ENCODE measurements at regions not wholly inside any gene's neighbourhood (a gene's known extent, or its start where the extent isn't known, plus 50 kb on each side); places are given as distances from the start of the nearest gene placed in this dataset.
A peak's percentile ranks its signal among the peaks of the same experiment; 100 is the strongest.
"Not testable (repeated sequence)": the region's sequence is repeated elsewhere in the genome, so short reads cannot be mapped to it uniquely, and the experiment has no call there.

GRCh38 chr10:20659225-20659624, 237.9 kb downstream of the NEBL start:
- ATAC-seq (no peak), DNase-seq (no peak)
- intact Hi-C loops (cut with micrococcal nuclease), result no loop called here

- ATAC-seq (no peak), DNase-seq (no peak)
- intact Hi-C loops (cut with micrococcal nuclease), result no loop called here
Measured at GRCh38 chr10:20658158-20658557, 239.0 kb downstream of the NEBL start.

- DNase-seq, result no peak
- no peak for ATAC-seq
- intact Hi-C loops (cut with micrococcal nuclease), result no loop called here
Measured at GRCh38 chr10:20656886-20657285, 240.2 kb downstream of the NEBL start.

- DNase-seq; intact Hi-C loops (cut with micrococcal nuclease); ATAC-seq: not testable (repeated sequence)
Measured at GRCh38 chr10:20652424-20652823, 244.7 kb downstream of the NEBL start.

GRCh38 chr10:20648263-20648874, 248.7 kb downstream of the NEBL start:
- ATAC-seq, result no peak
- intact Hi-C loops (cut with micrococcal nuclease), result no loop called here
- no peak for DNase-seq

- ATAC-seq (no peak), DNase-seq (no peak)
- intact Hi-C loops (cut with micrococcal nuclease), result no loop called here
Measured at GRCh38 chr10:20647756-20648155, 249.4 kb downstream of the NEBL start.

GRCh38 chr10:20644421-20644820, 252.7 kb downstream of the NEBL start:
- DNase-seq (no peak), ATAC-seq (no peak)
- intact Hi-C loops (cut with micrococcal nuclease), result no loop called here

GRCh38 chr10:20641605-20642004, 255.5 kb downstream of the NEBL start:
- peak; percentile 70 for ATAC-seq
- DNase-seq, result no peak

GRCh38 chr10:20635570-20635969, 261.5 kb downstream of the NEBL start:
- intact Hi-C loops (cut with micrococcal nuclease), result no loop called here
- ATAC-seq, result no peak
- DNase-seq, result no peak

More at GRCh38 chr10:20641605-20642004, 255.5 kb downstream of the NEBL start:
- intact Hi-C loops (cut with micrococcal nuclease), result no loop called here

GRCh38 chr10:20634839-20635238, 262.3 kb downstream of the NEBL start:
- DNase-seq (no peak), ATAC-seq (no peak)
- intact Hi-C loops (cut with micrococcal nuclease), result no loop called here

GRCh38 chr10:20633714-20634113, 263.4 kb downstream of the NEBL start:
- ATAC-seq, result no peak
- DNase-seq, result no peak
- intact Hi-C loops (cut with micrococcal nuclease), result no loop called here

- intact Hi-C loops (cut with micrococcal nuclease), result no loop called here
Measured at GRCh38 chr10:20632696-20633095, 264.4 kb downstream of the NEBL start.

GRCh38 chr10:20631229-20631628, 265.9 kb downstream of the NEBL start:
- intact Hi-C loops (cut with micrococcal nuclease), result no loop called here
- no peak for ATAC-seq
- no peak for DNase-seq

More at GRCh38 chr10:20632696-20633095, 264.4 kb downstream of the NEBL start:
- no peak for ATAC-seq
- no peak for DNase-seq

- no peak for DNase-seq
- intact Hi-C loops (cut with micrococcal nuclease), result no loop called here
- ATAC-seq, result no peak
Measured at GRCh38 chr10:20630092-20630643, 266.9 kb downstream of the NEBL start.

- ATAC-seq, result no peak
- intact Hi-C loops (cut with micrococcal nuclease), result no loop called here
- no peak for DNase-seq
Measured at GRCh38 chr10:20627946-20628507, 269.1 kb downstream of the NEBL start.

- intact Hi-C loops (cut with micrococcal nuclease), result no loop called here
- DNase-seq (no peak), ATAC-seq (no peak)
Measured at GRCh38 chr10:20627087-20627486, 270.0 kb downstream of the NEBL start.

GRCh38 chr10:20625868-20626267, 271.2 kb downstream of the NEBL start:
- no peak for DNase-seq
- intact Hi-C loops (cut with micrococcal nuclease), result no loop called here
- no peak for ATAC-seq

GRCh38 chr10:20624642-20625041, 272.5 kb downstream of the NEBL start:
- intact Hi-C loops (cut with micrococcal nuclease), result no loop called here
- ATAC-seq, result peak; percentile 75
- no peak for DNase-seq

GRCh38 chr10:20623546-20623945, 273.6 kb downstream of the NEBL start:
- DNase-seq (no peak), ATAC-seq (peak; percentile 60)
- intact Hi-C loops (cut with micrococcal nuclease), result no loop called here

- intact Hi-C loops (cut with micrococcal nuclease), result no loop called here
- ATAC-seq (no peak), DNase-seq (no peak)
Measured at GRCh38 chr10:20622531-20623211, 274.4 kb downstream of the NEBL start.

GRCh38 chr10:20620981-20621380, 276.1 kb downstream of the NEBL start:
- no peak for ATAC-seq
- DNase-seq, result no peak
- intact Hi-C loops (cut with micrococcal nuclease), result no loop called here
